Suppressor macrophage (primary cell): ENCODE measurements at regions not wholly inside any gene's neighbourhood (a gene's known extent, or its start where the extent isn't known, plus 50 kb on each side); places are given as distances from the start of the nearest gene placed in this dataset.
"Not testable (repeated sequence)": the region's sequence is repeated elsewhere in the genome, so short reads cannot be mapped to it uniquely, and the experiment has no call there.

Experiments
- DNase-seq, 4 experiments: peaks; one replicate each; pipeline ENCODE4 v3.0.0-alpha.2; 2020 to 2022

GRCh38 chr21:19433623-19434022 is 1030.0 kb upstream of the TMPRSS15 start:
- no peak for DNase-seq

GRCh38 chr21:19440792-19441655 is 1037.4 kb upstream of the TMPRSS15 start:
- DNase-seq = no peak

- DNase-seq = no peak
These were observed 1054.7 kb upstream of the TMPRSS15 start for GRCh38 chr21:19458295-19458694.

GRCh38 chr21:19461481-19462205 is 1058.1 kb upstream of the TMPRSS15 start:
- no peak for DNase-seq

GRCh38 chr21:19463966-19464365 is 1060.4 kb upstream of the TMPRSS15 start:
- DNase-seq = no peak

GRCh38 chr21:19468991-19469715 is 1065.6 kb upstream of the TMPRSS15 start:
- DNase-seq = no peak

- no peak for DNase-seq
These were observed 1071.9 kb upstream of the TMPRSS15 start for GRCh38 chr21:19475525-19475924.

- DNase-seq = no peak
These were observed 1086.3 kb upstream of the TMPRSS15 start for GRCh38 chr21:19489930-19490329.

GRCh38 chr21:19490481-19490880 is 1086.9 kb upstream of the TMPRSS15 start:
- no peak for DNase-seq

GRCh38 chr21:19493437-19494241 is 1090.1 kb upstream of the TMPRSS15 start:
- not testable (repeated sequence) for DNase-seq

- no peak for DNase-seq
These were observed 1097.5 kb upstream of the TMPRSS15 start for GRCh38 chr21:19501115-19501514.

- peak in 1 of 4 experiments; percentile 10 for DNase-seq
These were observed 1104.2 kb upstream of the TMPRSS15 start for GRCh38 chr21:19507682-19508260.

GRCh38 chr21:19508442-19508841 is 1104.9 kb upstream of the TMPRSS15 start:
- peak in 3 of 4 experiments; percentile 2 to 14 (median 7) for DNase-seq

GRCh38 chr21:19508844-19509243 is 1105.3 kb upstream of the TMPRSS15 start:
- no peak for DNase-seq

- no peak for DNase-seq
These were observed 1106.5 kb upstream of the TMPRSS15 start for GRCh38 chr21:19510057-19510456.

- no peak for DNase-seq
These were observed 1107.1 kb upstream of the TMPRSS15 start for GRCh38 chr21:19510653-19511052.

GRCh38 chr21:19522381-19522780 is 1118.8 kb upstream of the TMPRSS15 start:
- DNase-seq = no peak

- DNase-seq = no peak
These were observed 1119.5 kb upstream of the TMPRSS15 start for GRCh38 chr21:19523061-19523460.

GRCh38 chr21:19523746-19524145 is 1120.2 kb upstream of the TMPRSS15 start:
- no peak for DNase-seq

- DNase-seq = no peak
These were observed 1125.4 kb upstream of the TMPRSS15 start for GRCh38 chr21:19529031-19529430.

- no peak for DNase-seq
These were observed 1131.8 kb upstream of the TMPRSS15 start for GRCh38 chr21:19535356-19535755.

GRCh38 chr21:19537116-19537515 is 1133.5 kb upstream of the TMPRSS15 start:
- DNase-seq = no peak
